ENCODE measurements at regions not wholly inside any gene's neighbourhood (a gene's known extent, or its start where the extent isn't known, plus 50 kb on each side); places are given as distances from the start of the nearest gene placed in this dataset.

GRCh38 chr1:222346955-222347354 is 200.9 kb downstream of the HHIPL2 start:
- POLR2A ChIA-PET, result no interaction called here

More at GRCh38 chr1:222346955-222347354, 200.9 kb downstream of the HHIPL2 start:
- Histone ChIP-seq H3K36me3 (ENCODE audit: control insufficient read depth in 1 of 2, insufficient read depth in 2 of 2, low read length in 2 of 2) (no peaks in the 10 kb centered on the region), H3K4me1 (ENCODE audit: control insufficient read depth in 1 of 2, insufficient read depth in 2 of 2, low read length in 2 of 2) (no peaks in the 10 kb centered on the region), H3K9ac (ENCODE audit: low read length) (no peak overlapping the region), H2AFZ (ENCODE audit: low read depth, low read length, poor library complexity, severe bottlenecking) (no peak overlapping the region), H3K9me3 (ENCODE audit: control insufficient read depth in 1 of 2, insufficient read depth in 1 of 2, low read depth in 1 of 2, low read length in 2 of 2) (no peaks in the 10 kb centered on the region), H4K20me1 (ENCODE audit: insufficient read depth) (no peaks in the 10 kb centered on the region), H3K9me2 (ENCODE audit: insufficient read depth) (no peaks in the 10 kb centered on the region), H3K4me2 (ENCODE audit: low read length) (no peak overlapping the region), H3K27me3 (ENCODE audit: insufficient read depth, low read length) (0 out of 2 replicates have a peak, but pooled peaks cover 7% of the 10 kb centered on the region), H3K79me2 (ENCODE audit: insufficient read depth, low read length) (no peaks in the 10 kb centered on the region), H3K4me3 (replicated peaks in 1 of 2; ENCODE audit: low read depth in 1 of 2, low read length in 2 of 2) (no peak overlapping the region), H3K27ac (ENCODE audit: low read depth, low read length) (no peak overlapping the region)
- TF ChIP-seq EZH2 (IDR thresholded peaks at IDR 0.05) (no peak), CBX3 (IDR thresholded peaks at IDR 0.05; ENCODE audit: low read depth) (no peak), POLR2A (IDR thresholded peaks at IDR 0.05; ENCODE audit: borderline replicate concordance, extremely low read depth, insufficient read depth, insufficient read length) (no peak), EGR1 (IDR thresholded peaks at IDR 0.05; ENCODE audit: low read depth) (no peak), SIN3A (IDR thresholded peaks at IDR 0.05; ENCODE audit: low read depth) (no peak), ZBTB33 (IDR thresholded peaks at IDR 0.05; ENCODE audit: extremely low read depth, insufficient replicate concordance, low read length) (no peak), TCF7L2 (IDR thresholded peaks at IDR 0.05; ENCODE audit: borderline replicate concordance, extremely low read depth, insufficient read depth, insufficient read length) (no peak), ELF1 (IDR thresholded peaks at IDR 0.05; ENCODE audit: borderline replicate concordance, low read depth) (no peak), CEBPB (IDR thresholded peaks at IDR 0.05; ENCODE audit: low read depth) (no peak), REST (IDR thresholded peaks at IDR 0.05; ENCODE audit: low read depth) (no peak), SP1 (IDR thresholded peaks at IDR 0.05; ENCODE audit: low read depth) (no peak), SRF (IDR thresholded peaks at IDR 0.05; ENCODE audit: low read depth) (no peak), POLR2AphosphoS5 (IDR thresholded peaks at IDR 0.05; ENCODE audit: low read depth, low read length) (no peak), RAD21 (IDR thresholded peaks at IDR 0.05; ENCODE audit: low read depth) (no peak), MAX (IDR thresholded peaks at IDR 0.05) (no peak), CTCF (IDR thresholded peaks at IDR 0.05 in 2 of 3, conservative IDR thresholded peaks at IDR 0.05 in 1 of 3; ENCODE audit: borderline replicate concordance in 1 of 3, insufficient read depth in 1 of 3, low read depth in 2 of 3, low read length in 2 of 3) (no peak), EZH2phosphoT487 (IDR thresholded peaks at IDR 0.05; ENCODE audit: borderline replicate concordance) (no peak), JUND (IDR thresholded peaks at IDR 0.05) (no peak)
- ChIA-PET RAD21 (ENCODE audit: low non-redundant PET in 1 of 2, low total read pairs in 2 of 2, uncharacterized antibody in 2 of 2, unreplicated experiment in 2 of 2) (no interaction called here), CTCF (no interaction called here)
- intact Hi-C loops (cut with micrococcal nuclease), result no loop called here
- DNase-seq (ENCODE audit: low read depth, low spot score), result no peak
- ATAC-seq, result no peak
- BruUV-seq (replicated peaks), result no TSS peak

Data from HCT116 (cell line).